ENCODE measurements at regions not wholly inside any gene's neighbourhood (a gene's known extent, or its start where the extent isn't known, plus 50 kb on each side); places are given as distances from the start of the nearest gene placed in this dataset.

DNA sequence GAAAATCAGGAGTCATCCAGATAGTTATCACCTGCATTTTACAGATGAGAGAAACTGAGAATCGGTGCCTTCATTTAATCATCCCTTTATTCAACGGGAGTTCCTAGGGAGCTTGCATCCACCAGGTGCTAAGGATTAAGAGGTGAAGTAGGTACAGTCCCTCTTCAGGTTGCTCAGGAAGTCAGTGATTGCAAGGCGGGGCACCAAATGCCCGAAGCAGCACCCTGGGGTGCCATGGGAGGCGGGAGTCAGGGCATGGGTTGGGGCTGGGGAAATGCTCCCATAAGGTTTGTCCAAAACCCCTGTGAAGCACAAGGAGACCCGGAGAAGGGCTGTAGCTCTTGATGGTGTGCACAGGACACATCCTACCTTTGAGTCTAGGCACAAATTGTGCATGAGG, 98.8 kb upstream of the KLF4 start:
- DNase-seq (ENCODE audit: low spot score) (no peak), ATAC-seq (no peak)
- Histone ChIP-seq H3K36me3 (ENCODE audit: insufficient read depth) (no peaks in the 10 kb centered on the region), H3K4me2 (no peak overlapping the region), H3K27me3 (ENCODE audit: insufficient read depth) (no peaks in the 10 kb centered on the region), H3K79me2 (replicated peaks; ENCODE audit: insufficient read depth) (no peaks in the 10 kb centered on the region), H4K20me1 (replicated peaks; ENCODE audit: insufficient read depth) (no peaks in the 10 kb centered on the region), H3F3A (replicated peaks; ENCODE audit: low read depth) (no peaks in the 10 kb centered on the region), H3K9me2 (ENCODE audit: insufficient read depth) (no peaks in the 10 kb centered on the region), H2AFZ (no peak overlapping the region), H3K4me1 (ENCODE audit: insufficient read depth) (no peaks in the 10 kb centered on the region), H3K27ac (ENCODE audit: low read depth) (no peak overlapping the region), H3K4me3 (no peak overlapping the region)
- Mint-ChIP-seq H3K27ac (no peak overlapping the region), H3K4me1 (peaks cover 7% of the 10 kb centered on the region; the same call in 2 of the 3 replicates), H3K9me3 (no peaks in the 10 kb centered on the region), H3K27me3 (ENCODE audit: insufficient read depth, low read depth, poor library complexity) (peaks cover 4% of the 10 kb centered on the region), H3K36me3 (ENCODE audit: low read depth) (no peaks in the 10 kb centered on the region), H3K4me3 (no peak overlapping the region)
- TF ChIP-seq, protein P1, sequence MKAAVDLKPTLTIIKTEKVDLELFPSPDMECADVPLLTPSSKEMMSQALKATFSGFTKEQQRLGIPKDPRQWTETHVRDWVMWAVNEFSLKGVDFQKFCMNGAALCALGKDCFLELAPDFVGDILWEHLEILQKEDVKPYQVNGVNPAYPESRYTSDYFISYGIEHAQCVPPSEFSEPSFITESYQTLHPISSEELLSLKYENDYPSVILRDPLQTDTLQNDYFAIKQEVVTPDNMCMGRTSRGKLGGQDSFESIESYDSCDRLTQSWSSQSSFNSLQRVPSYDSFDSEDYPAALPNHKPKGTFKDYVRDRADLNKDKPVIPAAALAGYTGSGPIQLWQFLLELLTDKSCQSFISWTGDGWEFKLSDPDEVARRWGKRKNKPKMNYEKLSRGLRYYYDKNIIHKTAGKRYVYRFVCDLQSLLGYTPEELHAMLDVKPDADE (IDR thresholded peaks at IDR 0.05), result no peak
- TF ChIP-seq, protein P2, sequence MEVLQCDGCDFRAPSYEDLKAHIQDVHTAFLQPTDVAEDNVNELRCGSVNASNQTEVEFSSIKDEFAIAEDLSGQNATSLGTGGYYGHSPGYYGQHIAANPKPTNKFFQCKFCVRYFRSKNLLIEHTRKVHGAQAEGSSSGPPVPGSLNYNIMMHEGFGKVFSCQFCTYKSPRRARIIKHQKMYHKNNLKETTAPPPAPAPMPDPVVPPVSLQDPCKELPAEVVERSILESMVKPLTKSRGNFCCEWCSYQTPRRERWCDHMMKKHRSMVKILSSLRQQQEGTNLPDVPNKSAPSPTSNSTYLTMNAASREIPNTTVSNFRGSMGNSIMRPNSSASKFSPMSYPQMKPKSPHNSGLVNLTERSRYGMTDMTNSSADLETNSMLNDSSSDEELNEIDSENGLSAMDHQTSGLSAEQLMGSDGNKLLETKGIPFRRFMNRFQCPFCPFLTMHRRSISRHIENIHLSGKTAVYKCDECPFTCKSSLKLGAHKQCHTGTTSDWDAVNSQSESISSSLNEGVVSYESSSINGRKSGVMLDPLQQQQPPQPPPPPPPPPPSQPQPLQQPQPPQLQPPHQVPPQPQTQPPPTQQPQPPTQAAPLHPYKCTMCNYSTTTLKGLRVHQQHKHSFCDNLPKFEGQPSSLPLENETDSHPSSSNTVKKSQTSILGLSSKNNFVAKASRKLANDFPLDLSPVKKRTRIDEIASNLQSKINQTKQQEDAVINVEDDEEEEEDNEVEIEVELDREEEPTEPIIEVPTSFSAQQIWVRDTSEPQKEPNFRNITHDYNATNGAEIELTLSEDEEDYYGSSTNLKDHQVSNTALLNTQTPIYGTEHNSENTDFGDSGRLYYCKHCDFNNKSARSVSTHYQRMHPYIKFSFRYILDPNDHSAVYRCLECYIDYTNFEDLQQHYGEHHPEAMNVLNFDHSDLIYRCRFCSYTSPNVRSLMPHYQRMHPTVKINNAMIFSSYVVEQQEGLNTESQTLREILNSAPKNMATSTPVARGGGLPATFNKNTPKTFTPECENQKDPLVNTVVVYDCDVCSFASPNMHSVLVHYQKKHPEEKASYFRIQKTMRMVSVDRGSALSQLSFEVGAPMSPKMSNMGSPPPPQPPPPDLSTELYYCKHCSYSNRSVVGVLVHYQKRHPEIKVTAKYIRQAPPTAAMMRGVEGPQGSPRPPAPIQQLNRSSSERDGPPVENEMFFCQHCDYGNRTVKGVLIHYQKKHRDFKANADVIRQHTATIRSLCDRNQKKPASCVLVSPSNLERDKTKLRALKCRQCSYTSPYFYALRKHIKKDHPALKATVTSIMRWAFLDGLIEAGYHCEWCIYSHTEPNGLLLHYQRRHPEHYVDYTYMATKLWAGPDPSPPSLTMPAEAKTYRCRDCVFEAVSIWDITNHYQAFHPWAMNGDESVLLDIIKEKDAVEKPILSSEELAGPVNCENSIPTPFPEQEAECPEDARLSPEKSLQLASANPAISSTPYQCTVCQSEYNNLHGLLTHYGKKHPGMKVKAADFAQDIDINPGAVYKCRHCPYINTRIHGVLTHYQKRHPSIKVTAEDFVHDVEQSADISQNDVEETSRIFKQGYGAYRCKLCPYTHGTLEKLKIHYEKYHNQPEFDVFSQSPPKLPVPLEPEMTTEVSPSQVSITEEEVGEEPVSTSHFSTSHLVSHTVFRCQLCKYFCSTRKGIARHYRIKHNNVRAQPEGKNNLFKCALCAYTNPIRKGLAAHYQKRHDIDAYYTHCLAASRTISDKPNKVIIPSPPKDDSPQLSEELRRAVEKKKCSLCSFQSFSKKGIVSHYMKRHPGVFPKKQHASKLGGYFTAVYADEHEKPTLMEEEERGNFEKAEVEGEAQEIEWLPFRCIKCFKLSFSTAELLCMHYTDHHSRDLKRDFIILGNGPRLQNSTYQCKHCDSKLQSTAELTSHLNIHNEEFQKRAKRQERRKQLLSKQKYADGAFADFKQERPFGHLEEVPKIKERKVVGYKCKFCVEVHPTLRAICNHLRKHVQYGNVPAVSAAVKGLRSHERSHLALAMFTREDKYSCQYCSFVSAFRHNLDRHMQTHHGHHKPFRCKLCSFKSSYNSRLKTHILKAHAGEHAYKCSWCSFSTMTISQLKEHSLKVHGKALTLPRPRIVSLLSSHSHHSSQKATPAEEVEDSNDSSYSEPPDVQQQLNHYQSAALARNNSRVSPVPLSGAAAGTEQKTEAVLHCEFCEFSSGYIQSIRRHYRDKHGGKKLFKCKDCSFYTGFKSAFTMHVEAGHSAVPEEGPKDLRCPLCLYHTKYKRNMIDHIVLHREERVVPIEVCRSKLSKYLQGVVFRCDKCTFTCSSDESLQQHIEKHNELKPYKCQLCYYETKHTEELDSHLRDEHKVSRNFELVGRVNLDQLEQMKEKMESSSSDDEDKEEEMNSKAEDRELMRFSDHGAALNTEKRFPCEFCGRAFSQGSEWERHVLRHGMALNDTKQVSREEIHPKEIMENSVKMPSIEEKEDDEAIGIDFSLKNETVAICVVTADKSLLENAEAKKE (CRISPR knock-in tag; IDR thresholded peaks at IDR 0.05), result no peak
- TF ChIP-seq NANOG (IDR thresholded peaks at IDR 0.05; ENCODE audit: borderline replicate concordance) (no peak), EZH2phosphoT487 (IDR thresholded peaks at IDR 0.05; ENCODE audit: unreplicated experiment) (no peak), ZNF331 (CRISPR knock-in tag; IDR thresholded peaks at IDR 0.05; ENCODE audit: low read depth) (no peak), EZH2 (IDR thresholded peaks at IDR 0.05; ENCODE audit: low read depth, unreplicated experiment) (no peak), REST (IDR thresholded peaks at IDR 0.05; ENCODE audit: unreplicated experiment) (no peak), STAT1 (IDR thresholded peaks at IDR 0.05; ENCODE audit: unreplicated experiment) (no peak), CTCF (conservative IDR thresholded peaks at IDR 0.05; ENCODE audit: low read depth in 2 of 2) (no peak), CREB1 (CRISPR knock-in tag; IDR thresholded peaks at IDR 0.05; ENCODE audit: low read depth) (no peak)

Data from GM23338 (cell line).